ENCODE measurements at regions not wholly inside any gene's neighbourhood (a gene's known extent, or its start where the extent isn't known, plus 50 kb on each side); places are given as distances from the start of the nearest gene placed in this dataset.

DNA sequence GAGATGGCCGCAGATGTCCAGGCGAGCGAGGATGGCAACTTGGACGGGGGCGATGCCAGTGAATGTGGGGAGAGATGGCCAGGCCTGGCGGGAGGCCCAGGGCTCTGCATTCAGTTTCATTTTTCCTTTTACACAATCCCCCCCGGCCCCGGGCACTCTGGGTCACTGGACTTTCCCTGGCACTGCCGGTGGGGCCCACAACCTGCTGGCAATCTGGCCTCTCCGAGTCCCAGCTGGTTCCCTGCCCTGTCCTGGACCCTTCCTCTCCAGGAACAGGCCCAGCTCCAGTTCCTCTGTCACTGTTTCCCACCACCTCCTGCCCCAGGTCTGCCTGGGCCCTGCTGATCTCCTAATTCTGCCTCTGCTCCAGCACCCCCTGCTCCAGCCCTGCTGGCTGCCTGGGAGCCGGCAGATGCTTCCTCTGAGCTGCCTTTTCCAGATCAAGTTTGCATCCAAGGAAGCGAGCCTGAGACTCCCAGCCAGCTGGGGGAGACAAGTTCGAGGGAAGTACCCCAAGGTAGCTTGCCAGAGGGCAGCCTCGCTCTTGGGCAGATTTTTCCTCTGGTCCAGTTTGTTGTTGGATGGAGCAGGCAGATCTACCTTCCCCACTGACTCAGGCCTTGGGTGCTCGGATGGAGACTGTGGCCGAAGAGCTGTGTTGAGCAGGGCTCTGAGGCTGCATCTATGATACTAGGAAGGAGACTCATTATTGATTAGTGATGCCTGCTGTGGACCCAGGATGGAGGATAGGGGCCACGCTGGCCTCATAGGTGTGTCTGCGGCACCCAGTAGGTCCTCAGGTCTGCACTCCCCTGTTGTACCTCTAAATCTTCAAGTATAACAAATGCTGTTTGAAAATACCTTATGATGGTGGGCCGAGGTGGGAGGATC lies 83.2 kb downstream of the CEBPB start:
- DNase-seq (ENCODE audit: low read depth in 3 of 3), result no peak

DNA sequence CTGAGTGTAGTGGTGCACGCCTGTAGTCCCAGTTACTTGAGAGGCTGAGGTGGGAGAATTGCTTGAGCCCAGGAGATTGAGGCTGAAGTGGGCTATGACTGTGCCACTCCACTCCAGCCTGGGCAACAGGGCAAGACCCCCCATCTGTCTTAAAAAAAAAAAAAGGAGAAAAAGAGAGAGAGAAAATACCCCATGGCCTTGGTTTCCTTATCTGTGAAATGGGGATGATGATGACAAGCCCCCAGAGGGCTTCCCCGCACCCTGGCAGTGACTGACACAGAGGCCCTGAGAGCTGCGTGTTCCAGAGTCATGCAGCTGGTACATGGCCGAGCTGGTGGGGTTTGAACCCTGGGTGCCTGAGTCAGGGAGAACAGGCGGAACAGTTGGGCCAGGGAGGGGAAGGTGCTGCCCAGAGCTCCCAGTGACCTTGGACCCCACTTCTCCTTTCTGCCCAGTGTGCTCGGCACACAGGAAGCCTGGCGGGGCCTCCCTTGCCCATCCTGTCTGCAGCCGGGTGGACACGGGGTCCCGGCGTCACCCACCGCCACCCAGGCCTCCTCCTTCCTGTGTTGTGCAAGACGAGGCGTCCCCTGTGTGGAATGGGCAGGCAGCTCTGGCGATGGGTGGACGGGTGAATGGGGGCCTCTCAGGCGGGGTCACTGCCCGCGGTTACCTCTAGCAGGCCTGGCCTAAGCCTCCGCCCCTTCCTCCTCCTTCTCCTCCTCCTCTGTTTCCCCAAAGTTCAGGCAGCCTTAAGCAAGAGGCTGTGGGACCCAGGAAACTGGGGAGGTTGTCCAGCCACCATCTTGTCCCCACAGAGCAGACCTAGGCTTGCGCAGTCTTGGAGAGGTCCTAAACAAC lies 84.2 kb downstream of the CEBPB start:
- DNase-seq (ENCODE audit: low read depth in 3 of 3), result no peak

DNA sequence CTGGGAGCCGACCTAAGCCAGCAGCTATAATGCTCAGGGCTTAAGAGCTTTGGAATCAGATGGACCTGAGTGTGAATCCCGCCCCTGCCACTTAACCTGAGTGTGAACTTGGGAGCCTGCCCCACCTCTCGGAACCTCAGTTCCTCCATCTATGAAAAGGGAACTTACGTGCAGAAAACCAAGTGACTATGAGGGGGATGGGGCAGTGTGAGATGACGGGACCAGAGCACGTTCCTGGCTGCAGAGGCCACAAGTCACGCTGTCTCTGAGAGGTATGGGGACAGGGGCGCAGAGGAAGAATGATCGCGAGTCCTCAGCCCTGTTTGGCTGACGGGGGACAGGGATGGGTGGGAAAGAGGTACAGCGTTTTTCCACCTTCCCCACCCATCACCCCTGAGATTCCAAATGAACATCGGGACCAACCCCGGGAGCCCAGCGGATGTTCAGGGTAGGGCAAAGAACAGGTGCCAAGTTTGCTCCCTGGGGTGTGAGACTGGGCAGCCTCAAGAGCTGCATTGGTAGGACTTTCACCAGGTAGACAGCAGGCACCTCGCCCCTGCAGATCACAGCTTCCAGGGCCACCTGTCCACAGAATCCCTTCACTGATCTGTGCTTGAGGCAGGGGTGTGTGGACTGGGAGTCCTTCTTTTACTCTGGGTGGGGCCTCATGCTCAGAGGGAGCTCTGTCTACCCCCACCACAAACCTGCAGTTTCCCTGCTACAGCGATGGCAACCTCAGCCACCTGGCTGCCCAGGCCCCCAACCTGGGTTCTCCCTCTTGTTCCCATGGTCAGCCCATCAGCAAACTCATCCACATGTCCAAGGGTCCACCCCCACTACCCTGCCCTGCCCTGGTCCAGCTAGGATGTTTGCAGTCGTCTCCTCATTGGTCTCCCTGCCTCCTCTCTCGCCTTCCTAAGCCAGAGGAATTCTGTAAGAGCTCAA lies 85.8 kb downstream of the CEBPB start:
- no peak for DNase-seq (ENCODE audit: low read depth in 3 of 3)

DNA sequence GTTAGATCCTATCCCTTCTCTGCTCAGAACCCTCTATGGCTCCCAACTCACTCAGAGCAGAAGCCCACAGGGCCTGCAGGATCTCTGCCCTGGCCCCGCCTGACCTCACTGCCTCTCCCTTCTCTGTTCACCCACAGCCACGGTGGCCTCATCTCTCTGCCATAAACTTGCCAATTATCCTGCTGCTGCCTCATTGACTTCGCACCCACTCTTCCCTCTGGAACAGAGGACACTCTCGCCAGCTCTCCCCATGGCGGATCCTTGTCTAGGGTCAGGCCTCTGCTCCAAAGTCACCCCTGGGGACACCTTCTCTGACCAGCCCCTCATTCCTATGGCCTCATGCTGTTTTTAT lies 86.4 kb downstream of the CEBPB start:
- DNase-seq (ENCODE audit: low read depth in 3 of 3), result no peak

DNA sequence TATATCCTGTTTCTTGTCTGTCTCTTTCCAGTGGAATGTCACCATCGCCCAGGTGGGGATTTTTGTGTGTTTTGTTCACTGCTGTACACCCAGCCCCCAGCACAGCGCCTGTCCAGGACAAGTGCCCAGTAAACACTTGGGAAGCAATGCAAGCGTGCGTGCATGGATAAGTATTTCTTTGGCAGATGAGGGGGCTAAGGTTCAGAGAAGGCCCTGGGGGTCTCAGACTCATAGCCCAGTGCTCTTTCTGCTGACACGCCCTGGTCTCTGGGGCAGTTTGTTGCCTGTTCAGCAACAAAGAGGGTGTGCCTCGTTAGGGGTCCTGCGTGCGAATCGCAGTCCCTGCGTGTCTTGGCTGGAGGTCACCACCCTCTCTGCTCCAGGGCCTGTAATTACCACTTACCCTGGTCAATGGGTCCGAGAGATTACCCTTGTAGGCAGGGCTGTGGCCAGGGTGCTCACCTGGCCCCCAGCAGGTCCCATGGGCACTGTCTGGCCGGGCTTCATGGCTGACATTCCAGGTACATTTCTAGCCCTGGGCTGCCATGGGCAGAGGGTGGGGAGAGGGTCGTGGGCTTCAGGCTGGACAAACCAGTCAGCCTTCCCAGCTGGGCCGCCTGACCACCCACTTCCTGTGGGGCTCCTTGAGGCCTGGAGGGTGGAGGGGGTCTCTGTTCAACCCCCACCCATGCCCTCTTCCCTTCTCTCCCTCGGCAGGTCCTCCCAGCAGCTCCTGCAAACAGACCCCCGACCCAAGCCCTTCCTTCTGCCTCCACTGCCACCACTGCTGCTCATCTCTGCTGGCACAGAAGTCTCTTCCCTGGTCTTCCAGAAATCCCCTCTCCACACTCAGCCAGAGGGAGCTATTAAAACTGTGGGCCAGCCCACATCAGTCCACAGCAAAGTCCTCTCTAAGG lies 87.1 kb downstream of the CEBPB start:
- no peak for DNase-seq (ENCODE audit: low read depth in 3 of 3)

DNA sequence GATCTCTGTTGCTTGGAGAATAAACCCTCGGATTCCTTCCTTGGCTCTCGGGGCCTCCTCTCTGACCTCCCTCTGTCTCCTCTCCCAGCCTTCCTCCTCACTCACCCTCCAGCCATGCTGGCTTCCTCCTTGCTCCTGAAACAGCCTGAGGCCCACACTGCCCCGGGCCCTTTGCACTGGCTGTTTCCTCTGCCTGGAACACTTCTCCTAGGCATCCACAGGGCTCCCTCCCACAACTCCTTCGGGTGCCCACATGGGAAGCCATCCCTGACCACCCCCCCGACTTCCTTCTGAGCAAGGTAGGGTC lies 87.7 kb downstream of the CEBPB start:
- no peak for DNase-seq (ENCODE audit: low read depth in 3 of 3)

- no peak for DNase-seq (ENCODE audit: low read depth in 3 of 3)
Measured at GRCh38 chr20:50278684-50279531, 88.3 kb downstream of the CEBPB start.

DNA sequence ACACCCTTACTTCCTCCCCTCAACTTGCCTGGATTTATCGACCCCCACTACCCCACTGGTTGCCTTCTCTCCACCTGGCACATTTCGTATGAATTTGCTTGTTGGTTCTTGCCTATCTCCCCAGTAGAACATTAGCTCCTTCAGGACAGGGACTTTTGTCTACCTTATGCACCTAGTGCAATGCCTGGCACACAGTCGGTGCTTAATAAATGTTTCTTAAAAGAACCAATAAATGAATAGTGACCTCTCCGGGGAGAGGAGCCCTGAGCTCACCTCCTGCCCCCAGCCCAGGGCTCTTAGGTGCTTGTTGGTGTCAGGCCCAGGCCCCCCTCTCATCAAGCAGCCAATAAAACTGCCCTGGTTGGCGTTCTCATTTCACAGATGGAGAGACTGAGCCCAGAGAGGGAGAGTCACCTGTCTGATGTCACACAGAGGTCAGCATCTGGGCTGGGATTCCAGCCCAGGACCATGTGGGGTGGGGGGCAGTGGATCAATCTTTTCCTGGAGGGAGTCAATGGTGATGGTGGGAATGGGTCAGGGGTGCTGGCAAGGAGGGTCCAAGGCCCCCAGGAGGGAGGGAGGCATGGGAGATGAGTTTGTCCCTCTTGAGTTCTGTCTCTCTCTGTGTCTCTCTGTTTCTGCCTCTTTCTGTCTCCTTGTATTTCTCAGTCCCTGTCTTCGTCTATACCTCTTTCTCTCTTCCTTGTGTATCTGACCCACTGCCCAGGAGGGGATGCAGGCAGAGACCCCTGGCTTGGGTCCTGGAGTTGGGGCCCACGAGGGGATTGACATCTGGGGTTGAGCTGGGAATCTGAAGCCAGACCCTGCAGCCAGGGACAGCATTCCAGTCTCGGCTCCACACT lies 89.6 kb downstream of the CEBPB start:
- no peak for DNase-seq (ENCODE audit: low read depth in 3 of 3)

- DNase-seq (ENCODE audit: low read depth in 3 of 3), result no peak
Measured at GRCh38 chr20:50280851-50281655, 90.4 kb downstream of the CEBPB start.

DNA sequence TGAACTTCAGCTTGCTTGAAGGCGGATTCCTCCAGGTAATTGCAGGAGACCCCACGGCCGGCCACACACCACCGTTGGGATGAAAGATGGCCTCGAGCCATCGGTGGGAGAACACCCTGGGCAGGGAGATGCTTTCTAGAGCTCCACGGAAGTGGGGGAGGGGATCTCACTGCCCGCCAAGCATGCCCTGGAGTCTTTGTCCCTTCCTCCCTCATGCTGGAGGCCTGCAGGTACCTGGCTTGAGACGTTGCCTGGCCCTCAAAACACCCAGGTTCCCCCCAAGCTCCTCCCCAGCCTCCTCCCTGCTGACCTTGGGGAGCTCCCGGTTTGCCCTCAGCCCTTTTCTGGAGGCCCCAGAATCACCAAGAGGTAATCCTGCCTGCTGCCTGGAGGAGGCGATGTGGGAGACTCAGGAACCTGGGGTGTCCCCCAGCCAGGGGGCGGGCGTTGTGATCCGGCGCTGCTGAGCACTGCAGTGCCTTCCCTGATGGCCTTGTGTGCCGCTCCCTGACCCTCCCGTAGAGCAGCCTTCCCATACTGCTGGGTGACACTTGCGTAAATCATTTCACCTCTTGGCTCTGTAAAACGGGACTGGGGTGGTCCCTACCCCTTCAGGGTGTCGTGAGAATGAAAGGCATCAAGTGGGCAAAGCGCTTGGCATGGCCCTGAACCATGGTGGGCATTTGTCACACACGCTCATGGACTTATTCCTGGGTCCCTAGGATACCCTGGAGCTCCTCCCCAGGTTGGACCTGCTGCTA lies 91.4 kb downstream of the CEBPB start:
- DNase-seq (ENCODE audit: low read depth in 3 of 3), result no peak

- DNase-seq (ENCODE audit: low read depth in 3 of 3), result no peak
Measured at GRCh38 chr20:50282592-50283241, 92.1 kb downstream of the CEBPB start.

- no peak for DNase-seq (ENCODE audit: low read depth in 3 of 3)
Measured at GRCh38 chr20:50283370-50283769, 92.7 kb downstream of the CEBPB start.

DNA sequence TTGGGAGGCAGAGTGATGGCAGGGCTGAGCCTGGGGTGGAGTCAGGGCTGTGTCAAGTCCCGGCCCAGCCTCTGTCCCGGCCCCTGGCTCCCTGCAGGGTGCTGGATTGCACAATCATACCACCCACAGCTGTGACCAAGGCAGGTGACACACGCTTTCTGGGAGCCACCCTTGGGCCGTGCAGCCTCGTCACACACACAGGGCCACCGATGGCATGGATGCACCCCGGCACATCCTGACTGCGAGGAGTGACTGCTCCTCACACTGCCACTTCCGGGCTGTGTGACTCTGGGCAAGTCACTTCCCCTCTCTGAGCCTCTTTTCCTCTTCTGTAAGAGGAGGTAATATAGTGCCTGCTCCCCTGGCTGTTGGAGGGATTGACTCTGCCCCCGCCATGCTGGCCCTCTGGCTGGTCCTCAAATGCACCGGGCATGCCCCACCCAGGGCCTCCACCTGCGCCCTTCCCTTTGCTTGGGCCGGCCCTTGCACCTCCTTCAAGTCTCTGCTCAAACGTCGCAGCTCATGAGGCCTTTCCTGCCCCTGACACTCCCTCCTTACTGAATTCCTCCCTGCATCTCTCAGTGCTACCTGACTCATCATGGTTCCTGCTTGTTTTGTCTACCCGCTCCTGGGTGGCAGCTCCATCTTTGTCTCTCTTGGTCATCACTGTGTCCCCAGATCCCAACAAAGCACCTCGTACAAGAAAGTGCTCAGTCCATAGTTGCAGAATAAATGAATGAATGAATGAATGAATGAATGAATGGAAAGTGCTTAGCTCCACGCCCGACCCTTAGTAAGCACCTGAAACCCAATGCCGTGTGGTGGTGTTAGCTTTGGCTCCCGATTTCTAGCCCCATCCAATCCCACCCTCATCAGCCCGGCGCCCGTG lies 93.5 kb downstream of the CEBPB start:
- DNase-seq (ENCODE audit: low read depth in 3 of 3), result peak in 1 of 3 donors; percentile 31

DNA sequence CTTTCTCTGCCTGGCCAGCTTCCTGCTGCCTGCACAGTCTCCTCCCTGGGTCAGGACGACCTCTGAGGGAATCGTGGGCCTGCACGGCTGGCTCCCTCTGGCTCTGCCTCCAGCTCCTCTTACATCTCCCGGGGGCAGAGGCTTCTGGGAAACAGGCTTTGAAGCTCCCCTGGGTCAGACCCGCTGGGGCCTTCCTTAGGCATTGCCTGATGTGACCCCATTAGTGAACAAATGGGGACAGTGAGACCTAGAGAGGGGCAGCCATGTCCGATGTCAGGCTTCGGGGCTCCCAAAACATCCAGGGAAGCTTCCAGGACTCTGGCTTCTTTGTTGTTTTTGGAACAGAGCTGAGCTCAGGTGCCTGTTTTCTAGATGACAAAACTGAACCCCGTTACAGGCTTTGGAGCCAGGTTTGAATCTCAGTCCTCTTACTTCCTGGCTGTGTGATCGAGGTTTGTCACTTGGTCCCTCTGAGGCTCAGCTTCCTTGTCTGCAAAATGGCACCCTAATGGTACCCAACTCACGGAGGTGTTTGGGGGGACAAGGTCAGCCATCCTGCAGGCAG lies 94.3 kb downstream of the CEBPB start:
- DNase-seq (ENCODE audit: low read depth in 3 of 3), result no peak

- DNase-seq (ENCODE audit: low read depth in 3 of 3), result no peak
Measured at GRCh38 chr20:50285376-50286173, 94.9 kb downstream of the CEBPB start.
